DOHH2 (cell line): ENCODE measurements at regions not wholly inside any gene's neighbourhood (a gene's known extent, or its start where the extent isn't known, plus 50 kb on each side); places are given as distances from the start of the nearest gene placed in this dataset.
"Not testable (repeated sequence)": the region's sequence is repeated elsewhere in the genome, so short reads cannot be mapped to it uniquely, and the experiment has no call there.

Experiments used
- H3F3A ChIP-seq: fragments of 200-600 bp; sonication (generic), shearing (Covaris generic); 2 replicates; pipeline ENCODE4 v1.6.0; 2016; ENCODE audit warnings: antibody characterized with exemption, mild to moderate bottlenecking; ENCODE audit not compliant: control insufficient read depth, insufficient read depth
- H3K27ac ChIP-seq: fragments of 200-600 bp; sonication (generic); 2 replicates; pipeline ENCODE4 v1.5.1; 2014; ENCODE audit warnings: low read depth, mild to moderate bottlenecking, low read length, moderate library complexity
- H3K27me3 ChIP-seq: fragments of 200-600 bp; sonication (generic); 2 replicates; pipeline ENCODE4 v1.6.1; 2014; ENCODE audit warnings: mild to moderate bottlenecking, low read length, mixed read lengths; ENCODE audit not compliant: control insufficient read depth
- H3K36me3 ChIP-seq: fragments of 200-600 bp; sonication (generic); 2 replicates; pipeline ENCODE4 v1.6.1; 2014; ENCODE audit warnings: mild to moderate bottlenecking, low read length, moderate library complexity, mixed read lengths; ENCODE audit not compliant: control insufficient read depth
- H3K4me1 ChIP-seq: fragments of 200-600 bp; sonication (generic); 2 replicates; pipeline ENCODE4 v1.6.1; 2014; ENCODE audit warnings: mild to moderate bottlenecking, low read length, mixed read lengths; ENCODE audit not compliant: control insufficient read depth
- H3K4me2 ChIP-seq: fragments of 200-600 bp; sonication (generic); 2 replicates; pipeline ENCODE4 v1.6.0; 2014; ENCODE audit warnings: mild to moderate bottlenecking, low read length, moderate library complexity
- H3K4me3 ChIP-seq: fragments of 200-600 bp; sonication (generic); 2 replicates; pipeline ENCODE4 v1.5.1; 2014; ENCODE audit warnings: mild to moderate bottlenecking, low read length, mixed read lengths
- H3K79me2 ChIP-seq: fragments of 200-600 bp; sonication (generic); 2 replicates; pipeline ENCODE4 v1.6.1; 2014; ENCODE audit warnings: mild to moderate bottlenecking, low read length, mixed read lengths; ENCODE audit not compliant: control insufficient read depth
- H3K9me2 ChIP-seq: fragments of 200-600 bp; sonication (generic); replicated peaks from 2 replicates; pipeline ENCODE4 v1.6.1; 2014; ENCODE audit warnings: mild to moderate bottlenecking, low read length, mixed read lengths; ENCODE audit not compliant: control insufficient read depth
- H3K9me3 ChIP-seq: fragments of 200-600 bp; sonication (generic); 2 replicates; pipeline ENCODE4 v1.6.1; 2014; ENCODE audit warnings: antibody characterized with exemption, low read length, mixed read lengths; ENCODE audit not compliant: control insufficient read depth, insufficient read depth
- H4K20me1 ChIP-seq: fragments of 200-600 bp; sonication (generic); 2 replicates; pipeline ENCODE4 v1.6.0; 2014; ENCODE audit warnings: low read depth, mild to moderate bottlenecking, antibody characterized with exemption, low read length, moderate library complexity; ENCODE audit not compliant: control insufficient read depth, insufficient read depth
- EZH2phosphoT487 ChIP-seq: fragments of 200-600 bp; sonication (generic); IDR thresholded peaks from 2 replicates; pipeline ENCODE4 v1.6.1; 2017; ENCODE audit warnings: borderline replicate concordance, mild to moderate bottlenecking, antibody characterized with exemption, low read length, moderate library complexity, mixed read lengths
- TF ChIP-seq, protein P1 (sequence below): fragments of 200-600 bp; sonication (generic); IDR thresholded peaks from one replicate; pipeline ENCODE4 v1.5.1; 2014; ENCODE audit warnings: antibody characterized with exemption, mild to moderate bottlenecking, low read depth, low read length; ENCODE audit not compliant: poor library complexity, severe bottlenecking

DNA sequence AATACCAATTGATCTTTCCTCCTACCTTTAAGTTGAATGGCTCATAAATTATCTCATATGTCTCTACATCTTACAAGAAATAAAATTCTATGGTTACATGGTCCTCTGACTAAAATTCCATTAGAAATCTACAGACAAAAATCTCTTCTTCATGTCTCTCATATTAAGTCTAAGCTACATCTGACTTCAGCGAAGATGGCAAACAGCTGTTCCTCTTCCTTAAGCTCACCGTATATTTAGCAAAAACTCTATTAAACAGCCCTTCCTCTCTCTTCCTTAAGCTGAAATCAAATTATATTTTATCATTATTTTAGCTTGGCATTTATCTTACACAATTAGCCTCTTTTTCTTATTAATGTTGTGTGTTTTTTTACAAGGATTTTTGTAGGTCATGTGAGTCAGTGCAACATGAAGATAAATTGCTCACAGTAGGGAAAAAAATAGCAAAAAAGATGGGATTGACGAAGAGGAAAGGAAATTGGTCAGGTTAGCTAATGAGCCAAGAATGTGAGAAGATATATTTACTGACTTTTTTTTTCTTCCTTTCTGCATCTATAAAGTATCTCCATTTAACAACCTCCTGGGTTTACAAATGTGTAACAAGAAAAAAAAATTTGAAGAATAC lies 2412.8 kb downstream of the ARAP2 start:
- H3K36me3 ChIP-seq = no peaks in the 10 kb centered on the region
- no peaks in the 10 kb centered on the region for H4K20me1 ChIP-seq
- no peak for TF ChIP-seq EZH2phosphoT487
- no peak overlapping the region for H3K27ac ChIP-seq
- no peaks in the 10 kb centered on the region for H3K9me3 ChIP-seq
- H3K9me2 ChIP-seq = no peaks in the 10 kb centered on the region
- no peaks in the 10 kb centered on the region for H3K4me1 ChIP-seq
- no peaks in the 10 kb centered on the region for H3F3A ChIP-seq
- no peaks in the 10 kb centered on the region for H3K79me2 ChIP-seq
- no peak overlapping the region for H3K4me3 ChIP-seq
- no peak overlapping the region for H3K4me2 ChIP-seq
- no peaks in the 10 kb centered on the region for H3K27me3 ChIP-seq

DNA sequence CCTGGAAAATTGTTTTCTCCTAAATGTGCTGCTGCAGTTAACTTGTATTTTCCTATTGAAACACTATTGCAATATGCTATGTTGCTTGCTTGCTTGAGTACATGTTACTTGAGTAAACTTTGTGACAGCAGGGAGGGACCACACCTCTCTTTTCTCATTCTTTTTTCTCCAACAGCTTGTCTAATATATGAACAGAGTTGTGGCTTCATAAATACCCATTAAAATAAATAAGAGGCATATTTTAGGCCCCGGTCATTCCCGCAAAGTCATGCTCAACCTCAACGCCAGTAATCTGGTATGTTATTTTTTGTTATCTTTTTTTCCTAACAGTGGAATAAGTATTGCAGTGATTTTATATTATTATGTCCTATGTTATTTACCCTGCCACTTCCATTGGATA lies 2408.6 kb downstream of the ARAP2 start:
- H3K4me3 ChIP-seq, H3K36me3 ChIP-seq, H3K27me3 ChIP-seq, H3K9me3 ChIP-seq, H3K79me2 ChIP-seq, H3K27ac ChIP-seq, H3K9me2 ChIP-seq, H3K4me2 ChIP-seq, H4K20me1 ChIP-seq, H3K4me1 ChIP-seq, H3F3A ChIP-seq: not testable (repeated sequence)

DNA sequence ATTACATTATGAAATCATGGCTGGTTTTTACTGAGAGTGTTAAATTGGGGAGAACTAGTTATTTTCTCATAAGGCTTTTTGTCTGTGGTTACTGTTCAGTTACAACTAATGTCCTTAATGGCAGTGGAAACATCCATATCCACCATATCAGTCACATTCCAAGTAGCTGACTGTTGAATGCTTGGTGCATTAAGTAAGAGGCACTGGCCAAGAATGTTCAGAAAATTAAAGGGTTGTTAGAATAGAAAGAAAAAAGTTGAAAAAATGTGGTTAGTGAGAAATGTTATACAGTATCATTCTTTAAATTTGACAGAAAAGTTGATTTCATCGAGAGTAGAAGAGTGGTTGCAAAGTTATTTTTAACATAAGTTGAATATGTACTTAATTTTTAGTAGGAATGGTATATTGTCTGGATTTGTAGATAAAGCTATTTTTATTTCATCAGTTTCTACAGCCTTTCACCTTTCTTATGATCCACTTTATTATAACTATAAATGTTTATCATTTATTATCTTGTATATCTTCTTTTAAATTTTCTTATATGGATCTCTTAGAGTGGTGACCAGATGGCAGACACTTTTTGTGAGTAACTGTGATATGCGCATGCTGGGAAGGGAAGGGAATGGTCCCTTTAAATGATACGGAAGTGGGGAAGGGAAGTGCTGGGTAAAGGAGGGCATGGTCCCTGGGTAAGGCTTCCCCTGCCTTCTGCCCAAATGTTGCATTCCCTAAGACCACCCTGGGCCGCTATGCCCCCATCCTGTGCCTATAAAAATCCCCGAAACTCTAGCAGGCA lies 2407.1 kb downstream of the ARAP2 start:
- H4K20me1 ChIP-seq = no peaks in the 10 kb centered on the region
- H3K4me2 ChIP-seq = no peak overlapping the region
- H3K9me2 ChIP-seq = no peaks in the 10 kb centered on the region
- no peaks in the 10 kb centered on the region for H3K9me3 ChIP-seq
- H3K36me3 ChIP-seq = no peaks in the 10 kb centered on the region
- no peak for TF ChIP-seq EZH2phosphoT487
- TF ChIP-seq, protein P1, sequence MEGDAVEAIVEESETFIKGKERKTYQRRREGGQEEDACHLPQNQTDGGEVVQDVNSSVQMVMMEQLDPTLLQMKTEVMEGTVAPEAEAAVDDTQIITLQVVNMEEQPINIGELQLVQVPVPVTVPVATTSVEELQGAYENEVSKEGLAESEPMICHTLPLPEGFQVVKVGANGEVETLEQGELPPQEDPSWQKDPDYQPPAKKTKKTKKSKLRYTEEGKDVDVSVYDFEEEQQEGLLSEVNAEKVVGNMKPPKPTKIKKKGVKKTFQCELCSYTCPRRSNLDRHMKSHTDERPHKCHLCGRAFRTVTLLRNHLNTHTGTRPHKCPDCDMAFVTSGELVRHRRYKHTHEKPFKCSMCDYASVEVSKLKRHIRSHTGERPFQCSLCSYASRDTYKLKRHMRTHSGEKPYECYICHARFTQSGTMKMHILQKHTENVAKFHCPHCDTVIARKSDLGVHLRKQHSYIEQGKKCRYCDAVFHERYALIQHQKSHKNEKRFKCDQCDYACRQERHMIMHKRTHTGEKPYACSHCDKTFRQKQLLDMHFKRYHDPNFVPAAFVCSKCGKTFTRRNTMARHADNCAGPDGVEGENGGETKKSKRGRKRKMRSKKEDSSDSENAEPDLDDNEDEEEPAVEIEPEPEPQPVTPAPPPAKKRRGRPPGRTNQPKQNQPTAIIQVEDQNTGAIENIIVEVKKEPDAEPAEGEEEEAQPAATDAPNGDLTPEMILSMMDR = no peak
- no peak overlapping the region for H3K4me3 ChIP-seq
- no peaks in the 10 kb centered on the region for H3K4me1 ChIP-seq
- no peaks in the 10 kb centered on the region for H3F3A ChIP-seq
- no peaks in the 10 kb centered on the region for H3K79me2 ChIP-seq
- H3K27me3 ChIP-seq = no peaks in the 10 kb centered on the region
- no peak overlapping the region for H3K27ac ChIP-seq

DNA sequence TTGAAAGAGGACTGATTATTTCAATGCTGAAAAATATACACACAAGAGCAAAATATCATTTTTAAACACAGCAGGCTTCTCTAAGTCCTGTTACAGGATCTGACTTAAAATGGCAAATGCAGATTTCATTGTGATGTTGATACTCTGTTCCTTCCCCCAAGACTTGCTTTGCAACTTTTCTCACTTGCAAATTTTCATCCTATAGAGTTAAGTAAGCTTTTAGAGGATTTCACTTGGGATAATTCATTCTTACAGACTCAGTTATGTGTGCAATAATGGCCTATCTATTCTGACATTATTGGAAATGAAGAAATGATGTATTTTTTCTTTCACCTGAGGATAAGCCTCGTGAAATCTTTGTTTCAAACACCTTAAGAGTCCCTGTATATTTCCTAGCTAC lies 2403.2 kb downstream of the ARAP2 start:
- Histone ChIP-seq H3K9me3 (no peaks in the 10 kb centered on the region), H3K4me1 (no peaks in the 10 kb centered on the region), H3K27ac (no peak overlapping the region), H3K79me2 (no peaks in the 10 kb centered on the region), H3K4me3 (no peak overlapping the region), H4K20me1 (no peaks in the 10 kb centered on the region), H3K9me2 (no peaks in the 10 kb centered on the region), H3F3A (no peaks in the 10 kb centered on the region), H3K4me2 (no peak overlapping the region), H3K36me3 (no peaks in the 10 kb centered on the region), H3K27me3 (no peaks in the 10 kb centered on the region)
- TF ChIP-seq, protein P1 = no peak
- no peak for TF ChIP-seq EZH2phosphoT487
